Parathyroid adenoma (tissue), 2 donors: ENCODE measurements at regions not wholly inside any gene's neighbourhood (a gene's known extent, or its start where the extent isn't known, plus 50 kb on each side); places are given as distances from the start of the nearest gene placed in this dataset.

ENCODE experiments used
- H2AFZ ChIP-seq: fragments of 300-600 bp; sonication (generic); one replicate; pipeline ENCODE4 v1.7.0; 2017; ENCODE audit warnings: antibody characterized with exemption, mild to moderate bottlenecking
- H3K27ac ChIP-seq: fragments of 300-600 bp; sonication (generic); one replicate; pipeline ENCODE4 v1.7.0; 2017
- H3K27me3 ChIP-seq: fragments of 300-600 bp; sonication (generic); one replicate; pipeline ENCODE4 v1.7.0; 2017; ENCODE audit warnings: low read length; ENCODE audit not compliant: control insufficient read depth, insufficient read depth
- H3K36me3 ChIP-seq: fragments of 300-600 bp; sonication (generic); one replicate; pipeline ENCODE4 v1.7.0; 2017; ENCODE audit warnings: low read length; ENCODE audit not compliant: control insufficient read depth, insufficient read depth
- H3K4me1 ChIP-seq: fragments of 300-600 bp; sonication (generic); one replicate; pipeline ENCODE4 v1.7.0; 2017; ENCODE audit warnings: control low read depth
- H3K4me2 ChIP-seq: fragments of 300-600 bp; sonication (generic); one replicate; pipeline ENCODE4 v1.7.0; 2017; ENCODE audit warnings: low read length
- H3K4me3 ChIP-seq: fragments of 300-600 bp; sonication (generic); one replicate; pipeline ENCODE4 v1.7.0; 2017; ENCODE audit warnings: low read depth, low read length
- H3K79me2 ChIP-seq: fragments of 300-600 bp; sonication (generic); one replicate; pipeline ENCODE4 v1.7.0; 2017; ENCODE audit warnings: control low read depth
- H3K9ac ChIP-seq: fragments of 300-600 bp; sonication (generic); one replicate; pipeline ENCODE4 v1.7.0; 2017; ENCODE audit warnings: mild to moderate bottlenecking
- H3K9me3 ChIP-seq: fragments of 300-600 bp; sonication (generic); one replicate; pipeline ENCODE4 v1.7.0; 2017; ENCODE audit warnings: low read length; ENCODE audit not compliant: control insufficient read depth
- CTCF ChIP-seq: fragments of 300-600 bp; sonication (generic); IDR thresholded peaks from one replicate; pipeline ENCODE4 v1.7.0; 2017; ENCODE audit warnings: antibody characterized with exemption, mild to moderate bottlenecking
- donor health status: primary hyperparathyroidism.

- H2AFZ ChIP-seq: no peak overlapping the region
- no peak overlapping the region for H3K9ac ChIP-seq
- no peaks in the 10 kb centered on the region for H3K36me3 ChIP-seq
- no peak overlapping the region for H3K4me3 ChIP-seq
- H3K27me3 ChIP-seq: no peaks in the 10 kb centered on the region
- no peak for TF ChIP-seq CTCF
- no peak overlapping the region for H3K4me2 ChIP-seq
- no peaks in the 10 kb centered on the region for H3K9me3 ChIP-seq
- no peak overlapping the region for H3K27ac ChIP-seq
- H3K4me1 ChIP-seq: no peaks in the 10 kb centered on the region
- no peaks in the 10 kb centered on the region for H3K79me2 ChIP-seq
These were observed 165.1 kb upstream of the NABP1 start for GRCh38 chr2:191512874-191513273.

GRCh38 chr2:191514613-191515012, 163.3 kb upstream of the NABP1 start:
- H3K9me3 ChIP-seq: no peaks in the 10 kb centered on the region
- no peak overlapping the region for H2AFZ ChIP-seq
- H3K4me2 ChIP-seq: no peak overlapping the region

GRCh38 chr2:191515551-191515950, 162.4 kb upstream of the NABP1 start:
- H3K79me2 ChIP-seq: no peaks in the 10 kb centered on the region
- no peak overlapping the region for H3K27ac ChIP-seq
- no peak for TF ChIP-seq CTCF
- no peak overlapping the region for H2AFZ ChIP-seq
- no peaks in the 10 kb centered on the region for H3K36me3 ChIP-seq
- no peaks in the 10 kb centered on the region for H3K27me3 ChIP-seq
- H3K9ac ChIP-seq: no peak overlapping the region
- no peaks in the 10 kb centered on the region for H3K9me3 ChIP-seq
- no peak overlapping the region for H3K4me3 ChIP-seq
- H3K4me1 ChIP-seq: no peaks in the 10 kb centered on the region
- H3K4me2 ChIP-seq: no peak overlapping the region

More at GRCh38 chr2:191514613-191515012, 163.3 kb upstream of the NABP1 start:
- Histone ChIP-seq H3K4me1 (no peaks in the 10 kb centered on the region), H3K9ac (no peak overlapping the region), H3K27me3 (no peaks in the 10 kb centered on the region), H3K4me3 (no peak overlapping the region), H3K36me3 (no peaks in the 10 kb centered on the region), H3K27ac (no peak overlapping the region), H3K79me2 (no peaks in the 10 kb centered on the region)
- no peak for TF ChIP-seq CTCF

GRCh38 chr2:191516260-191516659, 161.7 kb upstream of the NABP1 start:
- no peaks in the 10 kb centered on the region for H3K4me1 ChIP-seq
- no peak overlapping the region for H3K4me3 ChIP-seq
- H3K9me3 ChIP-seq: no peaks in the 10 kb centered on the region
- no peak overlapping the region for H3K9ac ChIP-seq
- H3K27ac ChIP-seq: no peak overlapping the region
- no peaks in the 10 kb centered on the region for H3K36me3 ChIP-seq
- no peaks in the 10 kb centered on the region for H3K79me2 ChIP-seq
- H2AFZ ChIP-seq: peak overlapping the region; percentile 28
- no peaks in the 10 kb centered on the region for H3K27me3 ChIP-seq
- no peak for TF ChIP-seq CTCF
- no peak overlapping the region for H3K4me2 ChIP-seq

GRCh38 chr2:191521608-191522208, 156.2 kb upstream of the NABP1 start:
- Histone ChIP-seq H3K4me2 (no peak overlapping the region), H2AFZ (no peak overlapping the region), H3K9ac (no peak overlapping the region), H3K9me3 (no peaks in the 10 kb centered on the region), H3K27me3 (no peaks in the 10 kb centered on the region), H3K79me2 (no peaks in the 10 kb centered on the region), H3K4me1 (no peaks in the 10 kb centered on the region), H3K27ac (no peak overlapping the region), H3K36me3 (no peaks in the 10 kb centered on the region), H3K4me3 (no peak overlapping the region)
- peak; percentile 66 for TF ChIP-seq CTCF
